ENCODE measurements at regions not wholly inside any gene's neighbourhood (a gene's known extent, or its start where the extent isn't known, plus 50 kb on each side); places are given as distances from the start of the nearest gene placed in this dataset.

GRCh38 chr9:88672874-88673689, 138.1 kb downstream of the NXNL2 start:
- no peak for DNase-seq (ENCODE audit: low read depth)
- no peak overlapping the region for H3K4me3 ChIP-seq (ENCODE audit: low read depth, low read length)
- TF ChIP-seq CTCF (IDR thresholded peaks at IDR 0.05; ENCODE audit: control insufficient read depth, extremely low read depth, insufficient read depth) = no peak

GRCh38 chr9:88673886-88674285, 138.9 kb downstream of the NXNL2 start:
- no peak overlapping the region for H3K4me3 ChIP-seq (ENCODE audit: low read depth, low read length)
- no peak for TF ChIP-seq CTCF (IDR thresholded peaks at IDR 0.05; ENCODE audit: control insufficient read depth, extremely low read depth, insufficient read depth)
- no peak for DNase-seq (ENCODE audit: low read depth)

- no peak overlapping the region for H3K4me3 ChIP-seq (ENCODE audit: low read depth, low read length)
- DNase-seq (ENCODE audit: low read depth) = no peak
- TF ChIP-seq CTCF (IDR thresholded peaks at IDR 0.05; ENCODE audit: control insufficient read depth, extremely low read depth, insufficient read depth) = no peak
Observed at GRCh38 chr9:88676644-88677043, 141.7 kb downstream of the NXNL2 start.

GRCh38 chr9:88678008-88678407, 143.0 kb downstream of the NXNL2 start:
- H3K4me3 ChIP-seq (ENCODE audit: low read depth, low read length) = no peak overlapping the region
- no peak for TF ChIP-seq CTCF (IDR thresholded peaks at IDR 0.05; ENCODE audit: control insufficient read depth, extremely low read depth, insufficient read depth)
- no peak for DNase-seq (ENCODE audit: low read depth)

GRCh38 chr9:88678431-88678830, 143.5 kb downstream of the NXNL2 start:
- H3K4me3 ChIP-seq (ENCODE audit: low read depth, low read length) = no peak overlapping the region
- no peak for DNase-seq (ENCODE audit: low read depth)
- no peak for TF ChIP-seq CTCF (IDR thresholded peaks at IDR 0.05; ENCODE audit: control insufficient read depth, extremely low read depth, insufficient read depth)

- DNase-seq (ENCODE audit: low read depth) = no peak
- no peak for TF ChIP-seq CTCF (IDR thresholded peaks at IDR 0.05; ENCODE audit: control insufficient read depth, extremely low read depth, insufficient read depth)
- H3K4me3 ChIP-seq (ENCODE audit: low read depth, low read length) = no peak overlapping the region
Observed at GRCh38 chr9:88680041-88680440, 145.1 kb downstream of the NXNL2 start.
